SKM-1 treated with dmso at 0.1 percent for 144 hours (cell line): ENCODE measurements at regions not wholly inside any gene's neighbourhood (a gene's known extent, or its start where the extent isn't known, plus 50 kb on each side); places are given as distances from the start of the nearest gene placed in this dataset.

Source experiments
- DNase-seq: peaks from one replicate; lab custom pipeline; 2025; ENCODE audit not compliant: unreplicated experiment; lab: John Stamatoyannopoulos, UW

DNA sequence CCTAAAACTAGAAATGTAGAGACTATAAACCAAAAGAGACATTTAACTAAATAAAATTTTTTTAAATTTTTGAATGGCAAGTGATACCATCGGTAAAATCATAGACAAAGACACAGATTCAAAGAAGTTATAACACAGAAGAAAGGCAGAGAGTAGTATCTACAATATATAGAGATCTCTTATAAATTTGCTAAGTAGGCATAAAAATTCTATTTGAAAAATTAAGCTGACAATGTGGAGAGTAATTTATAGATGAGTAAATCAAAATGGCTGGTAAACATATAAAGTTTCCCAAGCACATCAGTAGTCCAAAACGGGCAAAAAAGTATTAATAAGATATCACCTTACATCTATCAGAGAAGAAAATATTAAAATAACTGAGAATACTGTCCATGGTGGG lies 1061.0 kb downstream of the ADGRL2 start:
- DNase-seq = no peak

DNA sequence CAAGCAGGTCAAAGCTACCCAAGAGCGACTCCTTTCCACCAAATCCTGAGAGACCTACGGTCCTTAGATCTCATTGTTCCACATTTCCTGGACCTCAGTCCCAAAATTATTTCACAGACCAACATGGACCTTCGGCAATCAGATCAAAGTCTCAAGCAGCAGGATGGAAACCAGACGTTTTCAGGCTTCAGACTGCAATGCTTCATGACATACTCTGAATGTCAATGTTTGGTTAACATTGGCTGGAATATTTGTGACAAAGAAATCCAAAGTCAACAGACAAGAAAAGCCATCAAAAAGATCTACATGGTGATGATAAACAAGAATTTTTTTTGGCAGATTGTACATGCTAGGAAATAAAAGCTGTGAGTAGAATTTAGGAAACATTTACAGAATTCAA lies 1057.3 kb downstream of the ADGRL2 start:
- DNase-seq = no peak

DNA sequence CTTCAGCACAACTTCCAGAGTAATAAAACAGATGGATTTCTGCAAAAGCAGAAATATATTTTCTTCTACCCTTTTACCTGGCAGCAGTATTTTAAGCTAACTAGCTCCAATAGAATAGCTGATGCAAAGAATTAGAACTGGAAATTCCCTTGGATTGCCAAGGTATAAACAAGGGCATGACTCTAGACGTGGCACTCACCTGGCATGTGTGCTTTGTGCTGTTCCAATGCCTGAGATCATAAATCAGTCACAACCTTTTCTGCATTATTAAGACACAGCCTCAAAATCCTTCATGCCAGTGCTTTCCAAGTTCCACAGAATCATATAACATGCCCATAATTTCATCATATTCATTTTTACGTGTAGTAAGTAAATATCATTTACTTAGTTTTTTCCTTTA lies 1048.7 kb downstream of the ADGRL2 start:
- DNase-seq = no peak

DNA sequence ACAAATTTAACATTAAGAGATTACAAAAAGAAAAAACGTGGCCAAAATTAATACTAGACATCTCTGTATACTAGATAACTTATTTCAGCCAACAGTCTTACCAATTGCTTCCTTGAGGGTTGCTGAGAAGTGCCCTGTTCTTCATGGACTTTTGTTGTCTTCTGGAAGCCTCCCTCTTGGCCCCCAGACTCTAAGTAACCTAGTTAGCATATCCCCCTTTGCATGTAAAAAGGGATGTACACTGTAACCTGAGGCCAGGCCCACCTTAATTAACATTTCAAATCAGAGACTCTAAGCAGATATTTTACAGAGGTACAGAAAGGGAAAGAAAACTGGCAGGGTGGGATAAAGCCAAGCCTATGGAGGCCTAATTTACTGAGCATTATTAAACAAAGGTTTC lies 1047.3 kb downstream of the ADGRL2 start:
- no peak for DNase-seq

DNA sequence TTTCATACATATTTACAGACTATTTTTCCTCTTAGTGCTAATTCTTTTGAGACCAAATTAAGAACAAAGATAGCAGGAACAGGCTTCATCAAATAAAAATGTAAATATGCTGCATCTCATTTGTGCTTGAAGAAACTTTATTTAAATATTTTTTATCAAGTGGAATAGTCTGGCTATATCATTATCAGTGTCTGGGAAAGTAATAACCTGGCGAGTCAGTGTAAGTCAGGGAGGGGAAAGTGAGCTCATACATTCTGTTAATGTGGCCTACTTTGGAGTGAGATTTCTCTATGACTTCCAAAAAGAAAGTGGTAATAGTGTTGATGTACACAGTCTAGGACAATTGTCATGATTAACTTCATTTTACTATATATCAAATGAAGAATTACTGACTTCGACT lies 1045.1 kb downstream of the ADGRL2 start:
- no peak for DNase-seq

DNA sequence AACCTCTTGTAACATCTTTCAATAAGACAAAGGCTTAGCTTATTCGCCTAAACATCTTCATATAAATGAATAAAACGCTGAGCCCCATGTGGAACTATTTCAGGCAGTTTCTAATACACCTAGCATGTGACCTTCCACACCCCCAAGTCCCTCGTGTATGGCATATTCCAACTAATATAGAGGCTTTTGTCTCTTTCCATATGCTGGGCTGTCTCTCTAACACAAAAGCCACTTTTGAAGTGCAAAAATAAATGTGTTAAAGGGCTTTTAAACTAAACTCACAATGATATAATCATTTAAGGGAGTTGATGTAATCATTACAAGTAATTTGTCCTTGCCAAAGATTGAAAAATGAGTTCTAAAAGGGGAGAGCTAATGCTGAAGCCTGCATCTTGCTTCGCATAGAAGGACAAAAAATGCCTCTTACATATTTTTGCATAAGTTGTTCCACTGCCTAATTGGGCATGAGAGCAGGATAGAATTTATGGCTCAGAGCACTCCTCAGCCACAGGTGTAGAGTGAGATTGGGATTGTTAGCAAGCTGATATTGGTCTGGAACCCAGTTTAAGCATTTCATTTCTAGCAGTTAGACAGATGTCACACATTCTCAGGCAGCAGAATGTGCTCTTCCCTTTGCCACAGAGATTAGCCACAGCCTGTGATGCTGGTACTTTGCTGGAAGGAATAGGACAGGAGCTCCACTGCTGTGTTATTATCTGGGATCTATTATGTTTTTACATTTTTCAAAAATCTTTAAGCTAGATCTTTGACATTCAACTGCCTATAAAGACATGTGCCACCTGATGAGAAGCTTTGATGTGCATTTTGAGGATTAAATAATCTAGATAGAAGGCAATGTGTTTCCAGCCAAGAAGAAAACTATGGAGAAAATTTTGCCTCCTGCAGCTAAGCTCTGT lies 1044.4 kb downstream of the ADGRL2 start:
- DNase-seq = no peak

DNA sequence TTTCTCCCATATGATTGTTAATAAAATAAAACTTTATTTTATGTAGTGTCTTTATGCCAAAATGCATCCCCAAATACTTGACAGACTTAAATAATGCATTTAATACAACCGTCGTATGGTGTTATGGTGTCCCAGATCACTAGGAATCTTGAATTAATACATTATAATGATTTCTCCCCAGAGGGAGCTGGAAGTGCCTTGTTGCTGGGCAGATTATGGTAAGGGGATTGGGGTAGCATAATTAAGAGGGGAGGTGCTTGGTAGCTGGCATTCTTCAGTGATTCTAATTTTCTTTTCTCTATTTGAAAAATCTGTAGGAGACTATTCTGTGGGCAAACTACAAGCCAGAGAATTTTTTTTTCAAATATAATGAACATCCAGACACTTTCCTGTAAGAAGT lies 1043.7 kb downstream of the ADGRL2 start:
- DNase-seq = no peak

DNA sequence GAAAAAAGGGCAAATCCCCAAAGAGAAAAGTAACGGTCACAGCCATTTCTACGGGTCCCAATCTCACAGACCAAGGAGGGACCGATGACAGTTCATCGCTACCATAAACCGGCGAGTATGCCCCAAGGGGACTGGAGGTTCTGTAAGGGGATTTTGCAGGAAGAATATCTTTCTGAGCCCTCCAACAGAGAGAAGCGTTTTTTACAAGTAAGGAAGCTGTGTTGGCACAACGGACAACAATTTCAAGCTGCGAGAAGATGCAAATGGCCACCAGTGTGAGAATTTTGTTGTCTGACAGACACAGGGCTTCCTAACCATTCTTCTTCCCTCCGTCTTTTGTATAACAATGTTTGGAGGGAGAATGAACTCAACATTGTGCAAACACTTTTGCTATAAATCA lies 1043.1 kb downstream of the ADGRL2 start:
- no peak for DNase-seq

DNA sequence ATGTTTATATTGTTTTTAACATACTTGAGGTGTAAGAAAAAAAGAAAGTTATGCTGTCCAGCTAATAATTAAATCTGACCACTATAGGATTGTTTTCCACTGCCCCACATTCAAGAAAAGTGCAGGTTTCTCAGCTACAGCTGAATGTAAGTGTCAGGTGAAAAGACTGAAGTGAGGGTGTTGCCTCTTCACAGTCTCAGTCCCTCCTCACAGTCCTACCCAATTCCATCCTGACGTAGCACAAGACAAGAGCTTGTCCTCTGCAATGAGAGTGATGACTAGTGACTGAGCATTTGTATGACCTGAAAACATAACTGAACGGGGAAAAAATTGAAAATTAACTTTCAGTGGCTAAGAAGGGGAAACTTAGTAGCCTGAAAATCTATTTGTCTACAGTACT lies 1039.5 kb downstream of the ADGRL2 start:
- DNase-seq = no peak

DNA sequence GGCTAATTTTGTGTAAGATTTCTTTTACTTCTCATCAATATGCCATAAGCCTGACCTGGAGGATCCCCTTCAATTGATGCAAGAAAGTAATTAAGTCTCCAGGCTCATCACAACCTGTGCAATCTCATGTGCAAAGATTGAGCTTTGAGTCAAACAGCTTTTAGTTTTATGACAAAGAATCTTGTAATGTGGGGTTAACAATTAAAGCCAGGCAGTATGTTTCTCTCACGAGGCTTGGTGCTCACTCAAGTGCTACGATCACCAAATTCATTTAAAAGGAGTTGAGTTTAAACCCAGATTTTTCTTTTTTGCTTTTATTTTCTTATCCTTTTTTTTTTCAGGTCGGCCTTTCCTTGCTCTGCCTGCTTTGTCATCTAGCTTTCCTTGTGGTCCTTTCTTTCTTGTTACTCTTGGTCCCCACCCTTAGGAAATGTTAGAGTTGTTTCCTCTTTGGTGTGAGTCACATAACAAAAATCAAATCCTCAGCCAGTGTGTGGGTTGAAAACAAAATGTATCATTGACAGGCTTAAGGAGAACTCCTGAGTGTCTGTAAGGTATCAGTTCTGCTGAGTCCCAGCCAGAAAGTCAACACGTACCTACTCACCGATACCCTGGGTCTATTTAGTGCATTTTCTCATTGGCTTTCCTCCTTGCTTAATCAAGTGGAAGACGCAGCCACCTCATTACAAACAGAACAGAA lies 1037.2 kb downstream of the ADGRL2 start:
- no peak for DNase-seq

DNA sequence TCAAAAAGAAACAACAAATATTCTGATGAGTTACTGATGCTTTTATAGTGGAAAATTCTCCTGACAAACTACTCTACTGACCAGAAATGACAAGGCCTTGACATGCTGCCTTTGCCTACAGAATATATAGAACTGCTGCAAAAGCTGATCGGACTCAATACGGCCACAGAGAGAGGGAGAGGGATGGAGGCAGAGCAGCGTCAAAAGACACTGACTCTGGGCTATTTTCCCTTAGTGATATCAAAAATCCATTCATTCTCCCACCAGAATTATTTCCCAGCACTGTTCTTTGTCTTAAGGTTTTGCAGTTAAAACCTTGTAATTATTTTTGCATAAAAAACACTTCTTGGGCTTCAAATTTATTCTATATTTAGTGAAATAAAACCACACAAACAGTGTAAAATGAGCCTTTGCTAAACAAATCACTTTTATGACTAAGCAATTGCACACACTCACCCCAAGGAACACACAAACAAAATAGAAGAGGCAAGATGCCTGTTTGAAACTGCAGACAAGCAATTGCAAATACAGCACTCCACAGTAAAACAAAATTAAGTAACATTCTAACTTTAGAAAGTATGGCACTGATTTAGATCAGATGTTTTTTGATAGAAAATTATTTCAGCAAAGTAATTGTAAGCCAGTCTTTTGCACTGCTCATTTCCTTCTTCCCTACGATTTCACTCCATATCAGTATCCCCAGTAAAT lies 1036.4 kb downstream of the ADGRL2 start:
- no peak for DNase-seq

DNA sequence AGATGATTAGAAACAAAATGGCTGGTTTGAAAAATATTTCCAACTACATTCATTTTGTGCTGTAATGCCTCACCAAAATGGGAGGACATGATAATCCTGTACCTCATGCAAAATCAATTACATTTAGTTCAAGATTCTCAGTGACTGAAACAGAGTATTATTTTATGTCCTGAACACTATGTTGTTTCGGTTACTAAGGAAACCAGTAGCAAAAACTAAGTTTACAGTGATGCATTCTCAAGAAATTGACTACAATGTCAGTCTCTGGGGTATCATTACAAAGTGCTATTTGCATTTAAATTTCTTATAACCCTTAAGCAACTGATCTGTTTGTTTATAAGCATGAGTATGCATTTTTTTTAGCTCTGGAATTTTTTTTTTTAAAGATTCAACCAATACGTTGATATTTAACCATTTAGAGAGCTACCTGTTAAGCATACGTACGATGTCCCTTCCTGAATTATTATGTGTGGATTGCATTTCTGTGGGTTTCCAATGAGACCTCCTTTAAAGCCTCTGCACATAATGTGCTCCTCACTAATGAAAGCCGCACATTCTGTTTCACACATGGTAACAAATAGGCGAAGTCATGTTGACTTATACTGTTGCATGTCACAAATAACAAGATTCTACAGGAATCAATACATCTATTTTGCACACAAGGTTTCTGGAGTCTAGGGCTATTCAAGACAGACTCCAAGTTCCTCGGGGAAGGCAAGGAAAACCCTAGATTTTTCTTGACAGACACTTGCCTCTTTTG lies 1035.7 kb downstream of the ADGRL2 start:
- no peak for DNase-seq

DNA sequence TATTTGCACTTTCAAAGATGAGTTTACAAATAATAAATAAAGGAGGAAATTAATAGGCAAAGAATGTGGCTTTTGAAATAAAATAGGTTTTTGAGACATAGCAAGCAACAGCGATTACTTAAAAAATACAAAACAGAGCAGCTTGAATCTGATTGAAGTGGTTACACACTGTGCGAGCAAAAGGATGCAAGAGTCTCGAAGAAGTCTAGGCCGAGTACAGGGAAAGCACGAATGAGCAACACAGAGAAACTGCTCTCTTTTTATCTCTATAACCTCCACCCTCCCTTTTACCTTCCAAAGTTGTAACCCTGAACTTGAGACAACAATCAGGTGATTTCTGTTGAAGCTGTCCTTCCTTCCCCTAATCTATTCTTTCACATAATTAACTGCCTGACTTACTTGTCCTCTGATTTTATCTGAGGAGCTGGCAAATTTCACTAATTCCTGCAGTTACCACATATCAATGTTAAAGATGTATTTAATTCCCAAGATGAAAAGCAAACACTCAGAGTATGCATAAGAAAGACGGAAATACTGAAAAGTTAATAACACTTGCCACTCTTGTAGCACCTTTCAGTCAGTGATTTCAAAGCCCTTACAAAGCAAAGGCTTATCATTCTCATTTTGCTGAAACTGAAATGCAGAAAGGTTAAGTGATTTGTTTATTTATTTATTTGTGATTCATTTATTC lies 1030.1 kb downstream of the ADGRL2 start:
- DNase-seq = no peak

DNA sequence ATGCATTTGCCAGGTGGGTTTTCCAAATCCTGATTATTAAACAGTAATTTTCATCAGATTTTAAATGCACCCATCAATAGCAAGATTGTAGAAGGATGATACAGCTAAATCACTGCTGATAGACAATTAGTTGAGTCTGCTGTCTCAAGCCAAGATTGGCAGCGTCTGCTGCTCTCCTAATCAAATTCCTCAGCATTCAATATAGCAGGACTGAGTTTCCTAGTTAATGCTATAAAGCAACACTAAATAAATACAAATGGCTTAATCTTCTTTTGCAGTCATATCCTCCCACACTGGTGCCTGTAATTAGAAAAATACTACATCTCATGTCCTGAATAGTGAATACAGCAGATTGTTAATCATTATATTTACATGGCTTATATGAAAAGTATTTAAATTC lies 1028.8 kb downstream of the ADGRL2 start:
- DNase-seq = no peak

DNA sequence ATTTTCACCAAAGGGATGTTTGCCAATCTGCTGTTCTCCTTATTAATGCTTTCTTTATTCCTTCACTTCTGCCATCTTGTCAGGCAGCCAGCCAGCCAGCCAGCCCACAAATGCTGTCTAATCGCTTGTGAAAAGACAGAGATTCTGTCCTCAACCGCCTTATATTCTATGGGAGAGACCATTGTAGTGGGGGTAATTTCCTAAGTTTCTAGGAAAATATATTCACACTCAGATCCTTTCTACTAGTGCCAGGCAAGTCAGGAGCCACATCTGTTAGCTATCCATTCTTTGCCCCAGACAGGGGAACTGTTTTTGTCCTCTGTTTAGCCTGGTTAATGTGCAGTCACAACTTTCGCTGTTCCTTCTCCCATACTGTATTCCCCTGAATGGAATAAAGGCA lies 1023.1 kb downstream of the ADGRL2 start:
- DNase-seq = no peak

DNA sequence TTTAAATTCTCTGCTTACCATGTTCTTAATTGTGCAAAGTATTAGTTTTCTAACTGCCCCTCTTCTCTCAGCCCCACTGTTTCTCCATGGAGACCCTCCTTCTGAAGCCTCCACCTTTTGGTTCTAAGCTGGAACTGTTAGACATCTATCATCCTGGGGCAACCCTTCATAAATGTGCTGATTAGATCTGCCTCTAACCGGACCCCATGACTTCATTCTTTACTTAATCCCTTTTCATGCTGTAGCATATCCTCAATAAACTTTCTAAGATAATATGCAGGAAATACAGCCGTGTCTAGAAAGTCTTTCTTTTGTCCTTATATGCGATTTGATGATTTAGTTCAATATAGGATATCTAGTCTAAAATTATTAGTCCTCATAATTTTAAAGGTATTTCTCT lies 1020.1 kb downstream of the ADGRL2 start:
- DNase-seq = no peak

DNA sequence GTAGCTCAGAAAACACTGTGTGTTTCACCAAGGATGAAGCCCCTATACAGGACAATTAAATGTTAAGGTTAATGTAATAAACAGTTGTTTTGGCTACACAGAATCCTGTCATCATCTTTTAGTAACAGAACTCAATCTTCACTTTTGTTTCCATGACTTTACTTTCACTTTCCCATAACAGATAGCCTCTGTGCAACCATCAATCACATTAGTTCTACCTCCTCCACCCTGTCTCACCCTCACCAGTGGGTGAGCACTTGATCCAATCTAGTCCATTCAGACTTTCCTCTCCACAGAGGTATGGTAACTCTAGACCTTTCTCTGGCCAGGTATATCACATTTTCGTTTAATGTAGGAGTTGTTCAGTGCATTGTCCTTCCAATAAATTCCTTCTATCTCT lies 1018.5 kb downstream of the ADGRL2 start:
- DNase-seq = no peak

DNA sequence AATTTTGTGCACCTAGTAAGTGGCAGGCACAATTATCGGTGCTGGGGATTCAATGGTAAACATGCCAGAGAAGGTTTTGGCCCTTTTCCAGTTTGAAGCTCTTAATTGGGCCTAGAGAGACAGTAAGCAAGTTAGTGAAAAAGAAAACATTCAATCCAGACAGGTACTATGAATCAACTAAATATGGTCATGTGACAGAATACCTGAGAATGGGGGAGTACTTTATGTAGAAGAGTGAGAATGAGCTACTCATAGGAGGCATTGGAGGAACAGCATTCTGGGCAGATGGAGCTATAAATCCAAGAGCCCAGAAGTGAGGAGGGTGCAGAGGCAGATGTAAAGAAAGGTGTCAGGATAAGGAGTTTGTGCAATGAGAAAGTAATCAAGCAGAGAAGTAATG lies 1017.9 kb downstream of the ADGRL2 start:
- no peak for DNase-seq

DNA sequence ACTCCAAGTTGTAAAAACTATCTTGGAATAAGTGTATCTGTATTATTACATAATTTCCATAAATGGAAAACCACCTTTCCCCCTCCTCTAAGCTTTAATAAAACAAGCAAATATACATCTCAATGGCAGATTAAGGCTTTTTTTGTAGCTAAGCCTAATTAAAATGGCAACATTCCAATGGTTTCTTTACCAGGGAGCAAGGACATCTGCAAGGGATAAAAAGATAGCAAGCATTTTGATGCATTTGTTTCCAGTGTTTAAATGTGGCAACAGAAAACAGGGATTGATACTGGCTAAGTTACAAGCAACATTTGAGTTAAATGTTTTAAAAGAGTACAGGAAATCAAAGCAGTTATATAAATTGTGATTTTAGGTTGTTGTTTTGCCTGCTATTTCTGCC lies 1012.7 kb downstream of the ADGRL2 start:
- no peak for DNase-seq

DNA sequence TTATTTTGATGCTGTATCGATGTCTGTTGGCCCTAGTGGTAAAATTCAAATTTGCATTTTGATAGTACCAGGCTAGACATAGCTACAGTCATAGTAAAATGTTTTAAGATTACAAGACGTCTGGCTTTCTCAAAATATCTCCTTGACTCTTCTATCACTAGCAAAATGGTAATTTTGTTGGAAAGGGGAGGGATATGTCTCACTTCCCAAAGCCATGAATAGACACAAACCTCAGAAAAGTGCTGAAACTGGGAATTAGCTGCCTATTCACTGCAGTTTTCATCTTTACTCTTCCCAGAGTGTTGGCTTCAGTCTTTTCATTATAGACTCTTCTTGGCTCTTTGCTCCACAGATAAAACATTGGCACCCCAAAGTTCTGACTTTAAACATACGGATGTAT lies 1009.9 kb downstream of the ADGRL2 start:
- no peak for DNase-seq

DNA sequence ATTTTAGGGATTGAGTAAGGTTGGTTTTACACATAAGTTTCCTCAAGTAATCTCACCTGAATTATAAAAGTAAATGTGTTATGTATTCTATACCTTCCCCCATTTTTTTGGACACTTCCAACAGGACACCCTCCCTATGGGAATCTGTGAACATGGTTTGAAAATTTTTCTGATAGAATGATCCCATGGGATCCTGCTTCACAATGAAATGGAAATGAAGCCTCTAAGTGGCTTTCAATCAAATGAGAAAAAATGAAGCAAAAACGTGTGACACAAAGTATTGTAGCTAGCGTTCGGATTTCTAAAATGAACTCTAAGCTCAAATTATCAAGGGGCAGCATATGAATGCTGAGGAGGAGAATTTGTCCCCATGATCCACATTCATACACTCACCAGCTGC lies 1006.8 kb downstream of the ADGRL2 start:
- DNase-seq = no peak
